MCF 10A (cell line): ENCODE measurements at regions not wholly inside any gene's neighbourhood (a gene's known extent, or its start where the extent isn't known, plus 50 kb on each side); places are given as distances from the start of the nearest gene placed in this dataset.
A peak's percentile ranks its signal among the peaks of the same experiment; 100 is the strongest.

Experiments used
- BruUV-seq: library from RNA; stranded (reverse); fragments of 400-500 nt; replicated peaks from 2 replicates; lab custom pipeline; 2021; lab: Mats Ljungman, UMichigan
- CTCF ChIA-PET: fragments of 300-600 bp; sonication (Branson Sonifier 250); formaldehyde crosslinking; extraction: SDS; loops from one replicate; lab custom pipeline; 2021; ENCODE audit warnings: antibody characterized with exemption, inconsistent platforms; lab: Yijun Ruan, JAX
- POLR2A ChIA-PET: fragments of 300-600, 350-650 bp; sonication (Branson Sonifier 250); formaldehyde crosslinking; extraction: SDS; loops from one replicate; lab custom pipeline; 2020; ENCODE audit warnings: antibody characterized with exemption, inconsistent platforms; lab: Yijun Ruan, JAX
- DNase-seq: peaks from one replicate; pipeline ENCODE4 v3.0.0-alpha.2; 2018; ENCODE audit not compliant: unreplicated experiment
- H3K27ac Mint-ChIP-seq: one replicate; pipeline ENCODE4 v1.8.0; 2022; ENCODE audit warnings: mild to moderate bottlenecking, low read depth, mixed read lengths; ENCODE audit not compliant: unreplicated experiment
- H3K27me3 Mint-ChIP-seq: one replicate; pipeline ENCODE4 v1.8.0; 2022; ENCODE audit warnings: mixed read lengths; ENCODE audit not compliant: insufficient read depth, unreplicated experiment
- H3K36me3 Mint-ChIP-seq: one replicate; pipeline ENCODE4 v1.8.0; 2022; ENCODE audit warnings: mild to moderate bottlenecking, moderate library complexity, mixed read lengths; ENCODE audit not compliant: insufficient read depth, unreplicated experiment
- H3K4me1 Mint-ChIP-seq: one replicate; pipeline ENCODE4 v1.8.0; 2022; ENCODE audit warnings: mixed read lengths; ENCODE audit not compliant: insufficient read depth, unreplicated experiment
- H3K4me3 Mint-ChIP-seq: one replicate; pipeline ENCODE4 v1.8.0; 2022; ENCODE audit warnings: mild to moderate bottlenecking, moderate library complexity, mixed read lengths; ENCODE audit not compliant: unreplicated experiment
- H3K9me3 Mint-ChIP-seq: one replicate; pipeline ENCODE4 v1.8.0; 2022; ENCODE audit warnings: mixed read lengths; ENCODE audit not compliant: unreplicated experiment
- CTCF ChIP-seq: fragments of 200-600 bp; IDR thresholded peaks from one replicate; pipeline ENCODE4 v1.8.0; 2022; ENCODE audit warnings: antibody characterized with exemption, mild to moderate bottlenecking; ENCODE audit not compliant: unreplicated experiment
- intact Hi-C: fragments of 100-400 bp; cut with micrococcal nuclease; formaldehyde crosslinking; loops from 2 replicates; pipeline ENCODE4 v1.14.1; 2022

GRCh38 chr6:156181506-156181905, 595.7 kb upstream of the ARID1B start:
- no peak overlapping the region for H3K4me3 Mint-ChIP-seq
- no peak for TF ChIP-seq CTCF
- no TSS peak for BruUV-seq
- peaks cover 5% of the 10 kb centered on the region for H3K4me1 Mint-ChIP-seq
- ChIA-PET POLR2A (no interaction called here), CTCF (interaction anchor here (0.6 kb wide), 1 partner anchor 267 kb away, joined by 4 read pairs; no protein-coding TSS in a partner anchor)
- DNase-seq, result no peak
- no peaks in the 10 kb centered on the region for H3K36me3 Mint-ChIP-seq
- intact Hi-C loops, result no loop called here
- H3K9me3 Mint-ChIP-seq, result no peaks in the 10 kb centered on the region
- no peaks in the 10 kb centered on the region for H3K27me3 Mint-ChIP-seq
- no peak overlapping the region for H3K27ac Mint-ChIP-seq

- ChIA-PET CTCF (interaction anchor here (0.7 to 0.9 kb wide), 2 partner anchors 483 to 1421 kb away, joined by 3 read pairs; no protein-coding TSS in a partner anchor), POLR2A (no interaction called here)
- no peaks in the 10 kb centered on the region for H3K27me3 Mint-ChIP-seq
- peak; percentile 21 for DNase-seq
- H3K27ac Mint-ChIP-seq, result no peak overlapping the region
- intact Hi-C loops, result no loop called here
- no TSS peak for BruUV-seq
- TF ChIP-seq CTCF, result peak; percentile 13
- H3K9me3 Mint-ChIP-seq, result no peaks in the 10 kb centered on the region
- no peak overlapping the region for H3K4me3 Mint-ChIP-seq
- H3K36me3 Mint-ChIP-seq, result no peaks in the 10 kb centered on the region
- H3K4me1 Mint-ChIP-seq, result peaks cover 6% of the 10 kb centered on the region
These were observed 601.2 kb upstream of the ARID1B start for GRCh38 chr6:156175971-156176421.

DNA sequence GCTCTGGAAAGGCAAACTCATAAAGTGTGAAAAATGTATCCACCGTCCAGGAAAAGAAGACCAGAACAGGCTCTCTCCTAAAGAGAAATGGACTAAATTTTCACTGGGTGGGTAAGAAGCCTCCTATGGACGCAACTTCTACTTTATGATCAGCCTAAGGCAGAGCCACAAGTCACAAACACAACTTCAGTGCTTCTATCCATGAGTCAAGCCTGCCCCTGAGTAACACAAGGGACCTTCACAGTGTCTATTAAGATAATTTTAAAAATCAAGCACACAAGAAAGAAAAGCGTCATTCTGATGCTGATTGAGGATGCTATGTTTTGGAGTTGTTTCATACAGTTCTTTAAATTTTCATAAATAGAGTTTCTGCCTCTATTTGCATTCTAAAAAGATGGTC, 601.7 kb upstream of the ARID1B start:
- POLR2A ChIA-PET, result interaction anchor here (2.3 kb wide), 1 partner anchor 8 kb away, joined by 6 read pairs; no protein-coding TSS in a partner anchor
- Mint-ChIP-seq H3K27ac (no peak overlapping the region), H3K4me1 (peaks cover 6% of the 10 kb centered on the region), H3K36me3 (no peaks in the 10 kb centered on the region), H3K9me3 (no peaks in the 10 kb centered on the region), H3K27me3 (no peaks in the 10 kb centered on the region), H3K4me3 (no peak overlapping the region)
- TF ChIP-seq CTCF, result no peak
- no TSS peak for BruUV-seq
- no peak for DNase-seq
- intact Hi-C loops, result no loop called here
- CTCF ChIA-PET, result no interaction called here

- H3K9me3 Mint-ChIP-seq, result no peaks in the 10 kb centered on the region
- TF ChIP-seq CTCF, result no peak
- no peaks in the 10 kb centered on the region for H3K36me3 Mint-ChIP-seq
- no peaks in the 10 kb centered on the region for H3K27me3 Mint-ChIP-seq
- no TSS peak for BruUV-seq
- intact Hi-C loops, result no loop called here
- no peak overlapping the region for H3K4me3 Mint-ChIP-seq
- no peak for DNase-seq
- H3K27ac Mint-ChIP-seq, result no peak overlapping the region
- H3K4me1 Mint-ChIP-seq, result peaks cover 6% of the 10 kb centered on the region
- POLR2A ChIA-PET, result interaction anchor here (2.3 kb wide), 1 partner anchor 9 kb away, joined by 6 read pairs; no protein-coding TSS in a partner anchor
- CTCF ChIA-PET, result interaction anchor here (0.7 kb wide), 1 partner anchor 765 kb away, joined by 3 read pairs; no protein-coding TSS in a partner anchor
These were observed 602.9 kb upstream of the ARID1B start for GRCh38 chr6:156174031-156174890.
